Endodermal cell (in vitro differentiated cells): ENCODE measurements at regions not wholly inside any gene's neighbourhood (a gene's known extent, or its start where the extent isn't known, plus 50 kb on each side); places are given as distances from the start of the nearest gene placed in this dataset.

Source experiments
- DNase-seq: peaks from one replicate; pipeline ENCODE4 v3.0.0-alpha.2; 2017
- H3K27ac ChIP-seq: 2 replicates; pipeline ENCODE4 v1.5.1; 2013; ENCODE audit warnings: mild to moderate bottlenecking, low read depth, low read length, moderate library complexity
- H3K27me3 ChIP-seq: 2 replicates; pipeline ENCODE4 v1.6.1; 2013; ENCODE audit warnings: mild to moderate bottlenecking, low read length, moderate library complexity; ENCODE audit not compliant: insufficient read depth, control insufficient read depth, poor library complexity, severe bottlenecking
- H3K36me3 ChIP-seq: 2 replicates; pipeline ENCODE4 v1.7.0; 2013; ENCODE audit warnings: mild to moderate bottlenecking, low read length, moderate library complexity; ENCODE audit not compliant: control insufficient read depth, insufficient read depth
- H3K4me1 ChIP-seq: one replicate; pipeline ENCODE4 v1.7.0; 2013; ENCODE audit warnings: low read length; ENCODE audit not compliant: control insufficient read depth, insufficient read depth
- H3K4me3 ChIP-seq: 2 replicates; pipeline ENCODE4 v1.5.1; 2013; ENCODE audit warnings: mild to moderate bottlenecking, low read length, moderate library complexity
- H3K9ac ChIP-seq: 2 replicates; pipeline ENCODE4 v1.6.1; 2013; ENCODE audit warnings: mild to moderate bottlenecking, low read length, moderate library complexity; ENCODE audit not compliant: poor library complexity, severe bottlenecking; ENCODE audit errors: extremely low read depth
- H3K9me3 ChIP-seq: 2 replicates; pipeline ENCODE4 v1.6.1; 2013; ENCODE audit warnings: mild to moderate bottlenecking, low read length, moderate library complexity; ENCODE audit not compliant: control insufficient read depth
- H3K27ac Mint-ChIP-seq: 2 replicates; pipeline ENCODE4 v1.8.0; 2020; ENCODE audit warnings: mixed read lengths
- H3K27me3 Mint-ChIP-seq: 2 replicates; pipeline ENCODE4 v1.8.0; 2021; ENCODE audit warnings: mild to moderate bottlenecking, mixed read lengths; ENCODE audit not compliant: insufficient read depth
- H3K36me3 Mint-ChIP-seq: 2 replicates; pipeline ENCODE4 v1.8.0; 2020; ENCODE audit warnings: low read depth, mixed read lengths
- H3K4me1 Mint-ChIP-seq: 2 replicates; pipeline ENCODE4 v1.8.0; 2020; ENCODE audit warnings: mixed read lengths
- H3K4me3 Mint-ChIP-seq: 2 replicates; pipeline ENCODE4 v1.8.0; 2020; ENCODE audit warnings: mild to moderate bottlenecking, moderate library complexity, mixed read lengths
- H3K9me3 Mint-ChIP-seq: 2 replicates; pipeline ENCODE4 v1.8.0; 2020; ENCODE audit warnings: mild to moderate bottlenecking, mixed read lengths
- CTCF ChIP-seq: fragments of 200-600 bp; sonication (generic); conservative IDR thresholded peaks from 2 replicates; pipeline ENCODE4 v1.5.0; 2021; ENCODE audit warnings: antibody characterized with exemption, mild to moderate bottlenecking
- WGBS, 2 experiments: methylation state at CpG; one replicate each; pipeline versions ENCODE4 v1.1.5 to v1.1.7; 2013; ENCODE audit warnings: missing lambda C conversion rate in 2 of 2, mixed read lengths in 1 of 2; ENCODE audit not compliant: insufficient coverage in 1 of 2, insufficient read length in 1 of 2; 5-methylcytosine and 5-hydroxymethylcytosine counted together

GRCh38 chr4:123260653-123261052, 135.9 kb upstream of the SPRY1 start:
- Mint-ChIP-seq H3K4me3 (no peak overlapping the region), H3K9me3 (no peaks in the 10 kb centered on the region), H3K27ac (no peak overlapping the region), H3K4me1 (no peaks in the 10 kb centered on the region), H3K27me3 (no peaks in the 10 kb centered on the region), H3K36me3 (peaks cover 4% of the 10 kb centered on the region)
- no peak for DNase-seq
- Histone ChIP-seq H3K36me3 (no peaks in the 10 kb centered on the region), H3K27me3 (no peaks in the 10 kb centered on the region), H3K27ac (peak overlapping the region; percentile 3), H3K4me3 (no peak overlapping the region), H3K9me3 (no peaks in the 10 kb centered on the region), H3K4me1 (no peaks in the 10 kb centered on the region), H3K9ac (no peak overlapping the region)
- TF ChIP-seq CTCF = no peak
- WGBS, 2 experiments = 92 to 98% methylated on average over 5 of the region's 5 CpGs

DNA sequence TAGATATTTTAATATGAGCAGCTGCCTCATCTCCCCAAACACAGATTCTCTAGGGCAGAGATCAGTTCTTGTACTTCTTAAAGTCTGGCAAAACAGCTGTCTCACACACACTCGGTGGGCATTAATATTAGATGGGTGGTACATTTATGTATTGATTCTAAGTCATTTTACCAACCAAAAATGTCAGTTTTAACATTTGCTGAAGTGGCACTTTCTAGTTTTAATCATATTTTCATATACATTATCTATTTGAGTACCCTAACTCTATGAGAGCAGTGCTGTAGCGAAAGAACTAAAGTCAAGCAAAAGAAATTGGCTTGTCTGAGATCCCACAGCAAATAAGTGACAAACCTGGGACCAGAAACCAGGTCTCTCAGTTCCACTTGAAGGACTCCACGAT, 134.5 kb upstream of the SPRY1 start:
- no peaks in the 10 kb centered on the region for H3K4me1 Mint-ChIP-seq
- Histone ChIP-seq H3K9me3 (no peaks in the 10 kb centered on the region), H3K27ac (no peak overlapping the region), H3K4me3 (no peak overlapping the region), H3K9ac (no peak overlapping the region), H3K36me3 (no peaks in the 10 kb centered on the region), H3K4me1 (no peaks in the 10 kb centered on the region), H3K27me3 (no peaks in the 10 kb centered on the region)
- H3K27ac Mint-ChIP-seq = no peak overlapping the region
- no peaks in the 10 kb centered on the region for H3K27me3 Mint-ChIP-seq
- H3K36me3 Mint-ChIP-seq = no peaks in the 10 kb centered on the region
- no peak for DNase-seq
- no peak for TF ChIP-seq CTCF
- H3K9me3 Mint-ChIP-seq = no peaks in the 10 kb centered on the region
- 98 to 100% methylated on average over 2 of the region's 3 CpGs for WGBS, 2 experiments
- no peak overlapping the region for H3K4me3 Mint-ChIP-seq

DNA sequence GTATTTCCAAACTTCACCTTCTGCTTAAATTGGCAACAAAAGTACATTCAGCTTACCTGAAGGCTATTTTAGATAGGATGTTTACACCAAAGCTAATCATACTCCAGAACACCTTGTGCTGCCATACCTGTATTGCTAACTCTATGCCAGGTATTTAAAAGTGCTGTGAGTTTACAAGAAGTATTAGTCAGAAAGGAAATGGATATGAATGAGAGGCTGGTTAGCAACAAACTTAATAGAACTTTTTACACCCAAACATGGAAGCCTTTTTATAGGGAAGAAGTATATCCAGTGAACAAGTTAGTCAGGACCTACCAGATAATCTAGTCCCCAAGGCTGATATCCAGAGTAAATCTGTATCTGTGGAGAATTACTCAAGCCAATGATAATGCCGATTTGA, 131.2 kb upstream of the SPRY1 start:
- no peaks in the 10 kb centered on the region for H3K27me3 ChIP-seq
- no peaks in the 10 kb centered on the region for H3K4me1 ChIP-seq
- Mint-ChIP-seq H3K4me3 (no peak overlapping the region), H3K27me3 (no peaks in the 10 kb centered on the region), H3K27ac (no peak overlapping the region), H3K4me1 (no peaks in the 10 kb centered on the region), H3K36me3 (no peaks in the 10 kb centered on the region), H3K9me3 (no peaks in the 10 kb centered on the region)
- no peaks in the 10 kb centered on the region for H3K9me3 ChIP-seq
- H3K4me3 ChIP-seq = no peak overlapping the region
- TF ChIP-seq CTCF = no peak
- no peaks in the 10 kb centered on the region for H3K36me3 ChIP-seq
- no peak overlapping the region for H3K9ac ChIP-seq
- WGBS, 2 experiments = 100% methylated on average over 1 of the region's 1 CpG; no CpG with 5 or more reads in 1 of the 2 experiments
- H3K27ac ChIP-seq = no peak overlapping the region
- no peak for DNase-seq
